SJSA1 (cell line): ENCODE measurements at regions not wholly inside any gene's neighbourhood (a gene's known extent, or its start where the extent isn't known, plus 50 kb on each side); places are given as distances from the start of the nearest gene placed in this dataset.
"Not testable (repeated sequence)": the region's sequence is repeated elsewhere in the genome, so short reads cannot be mapped to it uniquely, and the experiment has no call there.

ENCODE experiments used
- DNase-seq, 2 experiments: peaks; one replicate each; pipeline ENCODE4 v3.0.0-alpha.2; 2015 to 2020; ENCODE audit warnings: low spot score in 2 of 2, low read depth in 1 of 2
- H3K27ac ChIP-seq: fragments of 250-450 bp; sonication (Bioruptor Pico); 2 replicates; pipeline ENCODE4 v1.5.1; 2020; ENCODE audit warnings: mild to moderate bottlenecking, moderate library complexity
- H3K27me3 ChIP-seq: fragments of 250-450 bp; sonication (Bioruptor Pico); replicated peaks from 2 replicates; pipeline ENCODE4 v1.5.1; 2020; ENCODE audit warnings: mild to moderate bottlenecking, moderate library complexity
- H3K36me3 ChIP-seq: fragments of 250-450 bp; sonication (Bioruptor Pico); 2 replicates; pipeline ENCODE4 v1.5.1; 2020; ENCODE audit warnings: mild to moderate bottlenecking
- H3K4me1 ChIP-seq: fragments of 250-450 bp; sonication (Bioruptor Pico); replicated peaks from 2 replicates; pipeline ENCODE4 v1.6.1; 2021; ENCODE audit warnings: mild to moderate bottlenecking
- H3K4me3 ChIP-seq: fragments of 250-450 bp; sonication (Bioruptor Pico); 2 replicates; pipeline ENCODE4 v1.5.1; 2020; ENCODE audit warnings: mild to moderate bottlenecking
- H3K9me3 ChIP-seq: fragments of 250-450 bp; sonication (Bioruptor Pico); replicated peaks from 2 replicates; pipeline ENCODE4 v1.5.1; 2020; ENCODE audit warnings: mild to moderate bottlenecking

DNA sequence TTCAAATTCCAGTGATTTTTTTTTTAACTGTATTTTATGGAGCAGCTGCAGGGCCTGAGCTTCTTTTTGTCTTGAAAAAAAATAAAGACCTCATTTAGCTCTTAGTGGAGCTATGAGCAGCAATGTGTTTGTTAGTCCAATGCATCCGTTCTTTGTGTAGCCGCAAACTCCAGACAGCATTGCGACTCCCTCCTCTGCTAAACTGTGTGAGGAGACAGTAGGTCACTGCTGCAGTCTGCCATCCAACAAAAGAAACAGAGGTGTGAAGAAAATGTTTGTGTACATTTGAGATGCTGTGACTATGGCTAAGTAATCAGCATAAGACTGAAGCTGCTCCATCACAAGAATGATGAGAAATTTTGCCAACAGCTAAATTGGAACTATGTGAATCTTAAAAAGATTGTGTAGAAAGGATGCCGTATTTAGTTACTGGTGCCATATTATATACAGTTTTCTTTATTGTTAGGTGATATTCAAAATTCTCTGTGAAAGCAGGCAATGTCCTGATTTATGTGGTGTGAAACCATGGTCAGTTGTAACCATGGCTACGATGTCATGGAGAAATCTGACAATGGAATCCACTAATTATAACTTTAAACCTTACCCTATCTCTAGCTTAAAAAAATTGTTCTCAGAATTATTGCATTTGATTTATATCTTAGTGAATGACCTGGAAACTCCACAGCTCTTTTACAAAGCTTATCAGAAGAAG, 428.8 kb upstream of the EPHA7 start:
- Histone ChIP-seq H3K4me3 (no peak overlapping the region), H3K27ac (no peak overlapping the region), H3K9me3 (no peaks in the 10 kb centered on the region; the same call in 1 of the 2 replicates), H3K27me3 (no peaks in the 10 kb centered on the region), H3K36me3 (no peaks in the 10 kb centered on the region), H3K4me1 (no peaks in the 10 kb centered on the region)
- no peak for DNase-seq

GRCh38 chr6:93842178-93842577, 422.8 kb upstream of the EPHA7 start:
- Histone ChIP-seq H3K4me1 (no peaks in the 10 kb centered on the region), H3K36me3 (no peaks in the 10 kb centered on the region), H3K27ac (no peak overlapping the region), H3K27me3 (no peaks in the 10 kb centered on the region), H3K4me3 (no peak overlapping the region), H3K9me3 (no peaks in the 10 kb centered on the region)
- no peak for DNase-seq

- not testable (repeated sequence) for H3K9me3 ChIP-seq, H3K27ac ChIP-seq, H3K4me1 ChIP-seq, H3K4me3 ChIP-seq, H3K36me3 ChIP-seq, DNase-seq, H3K27me3 ChIP-seq
Measured at GRCh38 chr6:93835451-93836145, 416.2 kb upstream of the EPHA7 start.

DNA sequence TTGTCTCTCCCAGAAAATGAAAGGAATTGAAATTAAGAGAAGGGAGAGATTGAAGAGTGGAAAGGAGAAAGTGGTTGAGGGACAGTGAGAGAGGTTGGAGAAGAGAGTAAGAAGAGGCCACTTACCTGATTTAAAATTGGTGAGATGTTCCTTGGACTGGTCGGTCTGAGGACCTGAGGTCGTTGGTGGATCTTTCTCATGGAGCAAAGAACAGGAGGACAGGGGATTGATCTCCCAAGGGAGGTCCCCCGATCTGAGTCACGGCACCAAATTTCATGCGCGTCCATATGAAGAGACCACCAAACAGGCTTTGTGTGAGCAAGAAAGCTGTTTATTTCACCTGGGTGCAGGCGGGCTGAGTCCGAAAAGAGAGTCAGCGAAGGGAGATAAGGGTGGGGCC, 415.7 kb upstream of the EPHA7 start:
- not testable (repeated sequence) for H3K9me3 ChIP-seq, H3K4me3 ChIP-seq, H3K36me3 ChIP-seq, H3K27me3 ChIP-seq, DNase-seq, H3K27ac ChIP-seq, H3K4me1 ChIP-seq

GRCh38 chr6:93833326-93833725, 414.0 kb upstream of the EPHA7 start:
- DNase-seq, H3K36me3 ChIP-seq, H3K27me3 ChIP-seq, H3K9me3 ChIP-seq, H3K27ac ChIP-seq, H3K4me1 ChIP-seq, H3K4me3 ChIP-seq: not testable (repeated sequence)

DNA sequence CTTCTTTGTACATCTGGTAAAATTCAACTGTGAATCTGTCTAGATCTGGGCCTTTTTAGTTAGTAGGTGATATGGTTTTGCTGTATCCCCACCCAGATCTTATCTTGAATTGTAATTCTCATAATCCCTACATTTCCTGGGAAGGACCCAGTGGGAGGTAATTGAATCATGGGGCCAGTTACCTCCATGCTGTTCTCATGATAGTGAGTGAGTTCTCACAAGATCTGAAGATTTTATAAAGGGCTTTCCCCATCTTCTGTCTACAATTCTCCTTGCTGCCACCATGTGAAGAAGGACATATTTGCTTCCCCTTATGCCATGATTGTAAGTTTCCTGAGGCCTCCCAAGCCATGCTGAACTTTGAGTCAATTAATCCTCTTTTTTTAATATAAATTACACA, 410.4 kb upstream of the EPHA7 start:
- H3K27me3 ChIP-seq, DNase-seq, H3K36me3 ChIP-seq, H3K27ac ChIP-seq, H3K4me1 ChIP-seq, H3K9me3 ChIP-seq, H3K4me3 ChIP-seq: not testable (repeated sequence)

DNA sequence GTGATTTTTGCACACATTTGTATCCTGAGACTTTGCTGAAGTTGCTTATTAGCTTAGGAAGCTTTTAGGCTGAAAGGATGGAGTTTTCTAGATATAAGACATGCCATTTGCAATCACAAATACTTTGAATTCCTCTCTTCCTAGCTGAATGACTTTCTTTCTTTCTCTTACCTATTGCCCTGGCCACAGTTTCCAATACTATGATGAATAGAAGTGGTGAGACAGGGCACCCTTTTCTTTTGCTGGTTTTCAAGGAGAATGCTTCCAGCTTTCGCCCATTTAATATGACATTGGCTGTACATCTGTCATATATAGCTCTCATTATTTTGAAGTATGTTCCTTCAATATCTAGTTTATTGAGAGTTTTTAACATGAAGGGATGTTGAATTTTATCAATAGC, 409.6 kb upstream of the EPHA7 start:
- no peak for DNase-seq
- no peak overlapping the region for H3K27ac ChIP-seq
- H3K36me3 ChIP-seq: no peaks in the 10 kb centered on the region
- no peaks in the 10 kb centered on the region for H3K27me3 ChIP-seq
- H3K4me3 ChIP-seq: no peak overlapping the region
- H3K4me1 ChIP-seq: no peaks in the 10 kb centered on the region
- peaks cover 2% of the 10 kb centered on the region; the same call in 1 of the 2 replicates for H3K9me3 ChIP-seq

- Histone ChIP-seq H3K9me3 (peaks cover 2% of the 10 kb centered on the region; the same call in 1 of the 2 replicates), H3K27ac (no peak overlapping the region), H3K36me3 (no peaks in the 10 kb centered on the region), H3K4me1 (no peaks in the 10 kb centered on the region), H3K27me3 (no peaks in the 10 kb centered on the region), H3K4me3 (no peak overlapping the region)
- DNase-seq: no peak
Measured at GRCh38 chr6:93828553-93828952, 409.2 kb upstream of the EPHA7 start.

DNA sequence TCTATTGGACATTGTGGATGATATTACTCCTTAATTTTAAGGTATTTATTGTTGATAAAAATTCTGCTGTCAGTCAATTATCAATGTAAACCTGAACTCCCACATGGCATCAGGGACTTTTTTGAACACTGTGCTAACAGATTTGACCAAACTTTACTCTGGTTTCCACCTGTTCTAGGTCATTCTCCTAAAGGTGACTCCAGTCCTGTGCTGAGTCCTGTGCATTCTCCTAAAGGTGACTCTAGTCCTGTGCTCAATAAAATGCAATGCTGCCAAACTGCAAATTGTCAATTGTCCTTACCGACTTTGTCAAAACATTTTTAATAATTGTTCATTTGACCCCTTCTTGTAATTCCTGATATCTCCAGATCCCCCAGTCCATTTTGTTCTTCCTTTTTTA, 408.4 kb upstream of the EPHA7 start:
- Histone ChIP-seq H3K4me1 (no peaks in the 10 kb centered on the region), H3K4me3 (no peak overlapping the region), H3K27ac (no peak overlapping the region), H3K36me3 (no peaks in the 10 kb centered on the region), H3K9me3 (peaks cover 2% of the 10 kb centered on the region; the same call in 1 of the 2 replicates), H3K27me3 (no peaks in the 10 kb centered on the region)
- no peak for DNase-seq

DNA sequence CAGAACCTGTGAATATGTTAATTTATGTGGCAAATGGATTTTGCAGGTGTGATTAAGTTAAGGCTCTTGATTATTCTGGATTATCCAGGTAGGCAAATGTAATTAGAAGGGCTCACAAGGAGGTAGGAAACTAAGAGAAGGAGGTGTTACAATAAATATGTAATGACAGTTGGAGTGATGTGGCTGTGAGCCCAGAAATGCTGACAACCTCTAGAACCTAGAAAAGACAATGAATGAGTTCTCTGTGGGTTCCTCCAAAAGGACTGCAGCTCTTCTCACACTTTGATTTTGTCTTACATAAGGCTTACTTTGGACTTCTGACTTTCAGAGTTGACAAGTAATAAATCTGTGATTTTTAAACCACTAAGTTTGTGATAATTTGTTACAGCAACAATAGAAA, 406.6 kb upstream of the EPHA7 start:
- Histone ChIP-seq H3K4me1 (no peaks in the 10 kb centered on the region), H3K9me3 (peaks cover 2% of the 10 kb centered on the region; the same call in 1 of the 2 replicates), H3K27me3 (no peaks in the 10 kb centered on the region), H3K27ac (no peak overlapping the region), H3K4me3 (no peak overlapping the region), H3K36me3 (no peaks in the 10 kb centered on the region)
- DNase-seq: no peak

- peaks cover 2% of the 10 kb centered on the region; the same call in 1 of the 2 replicates for H3K9me3 ChIP-seq
- no peak overlapping the region for H3K4me3 ChIP-seq
- no peaks in the 10 kb centered on the region for H3K27me3 ChIP-seq
- no peak overlapping the region for H3K27ac ChIP-seq
- no peak for DNase-seq
- no peaks in the 10 kb centered on the region for H3K4me1 ChIP-seq
- no peaks in the 10 kb centered on the region for H3K36me3 ChIP-seq
Measured at GRCh38 chr6:93823489-93823888, 404.1 kb upstream of the EPHA7 start.

- no peaks in the 10 kb centered on the region for H3K36me3 ChIP-seq
- H3K27ac ChIP-seq: no peak overlapping the region
Measured at GRCh38 chr6:93822434-93823265, 403.3 kb upstream of the EPHA7 start.

GRCh38 chr6:93821953-93822352, 402.6 kb upstream of the EPHA7 start:
- no peaks in the 10 kb centered on the region for H3K27me3 ChIP-seq
- H3K27ac ChIP-seq: no peak overlapping the region
- H3K4me3 ChIP-seq: no peak overlapping the region
- no peaks in the 10 kb centered on the region for H3K4me1 ChIP-seq
- no peak for DNase-seq
- H3K36me3 ChIP-seq: no peaks in the 10 kb centered on the region
- 0 out of 2 replicates have a peak, but pooled peaks cover 2% of the 10 kb centered on the region for H3K9me3 ChIP-seq

More at GRCh38 chr6:93822434-93823265, 403.3 kb upstream of the EPHA7 start:
- Histone ChIP-seq H3K4me1 (no peaks in the 10 kb centered on the region), H3K9me3 (0 out of 2 replicates have a peak, but pooled peaks cover 2% of the 10 kb centered on the region), H3K4me3 (no peak overlapping the region), H3K27me3 (no peaks in the 10 kb centered on the region)
- no peak for DNase-seq
